Gastrocnemius medialis (tissue), 4 donors: ENCODE measurements at regions not wholly inside any gene's neighbourhood (a gene's known extent, or its start where the extent isn't known, plus 50 kb on each side); places are given as distances from the start of the nearest gene placed in this dataset.

Experiments
- POLR2A ChIP-seq, 2 donors: fragments of 450-650 bp; IDR thresholded peaks; one replicate each; pipeline ENCODE4 v1.6.1; 2017; ENCODE audit warnings: antibody characterized with exemption in 2 of 2, mild to moderate bottlenecking in 2 of 2, moderate library complexity in 2 of 2
- TF ChIP-seq, protein P1 (sequence below), 5 experiments: fragments of 450-650 bp in 3 of 5; fragments of 200-600 bp in 2 of 5; sonication (generic) in 2 of 5; IDR thresholded peaks in 4 of 5; conservative IDR thresholded peaks in 1 of 5; 1 replicate in 4 of 5; 2 replicates in 1 of 5; pipeline ENCODE4 v1.5.1; 2016 to 2019; ENCODE audit warnings: antibody characterized with exemption in 5 of 5, mild to moderate bottlenecking in 3 of 5, moderate library complexity in 3 of 5

DNA sequence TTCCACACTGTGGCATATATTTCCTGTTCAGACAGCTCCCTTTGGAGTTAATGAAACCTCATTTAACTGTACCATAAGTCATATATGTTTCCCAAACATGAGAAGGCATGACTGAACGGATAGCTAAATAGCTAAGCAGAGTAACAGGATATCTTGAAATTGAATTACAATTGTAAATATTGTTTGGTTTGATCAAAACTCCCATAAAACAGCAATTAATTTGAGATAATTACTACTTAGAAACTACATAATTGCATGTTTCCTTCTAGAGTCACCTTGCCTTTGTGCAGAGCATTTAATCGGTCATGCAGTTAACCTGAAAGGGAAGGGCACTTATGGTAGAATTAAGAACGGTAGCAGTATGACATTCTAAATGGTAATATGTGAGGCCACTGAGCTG, 179.0 kb upstream of the MAP3K7 start:
- TF ChIP-seq, protein P1, sequence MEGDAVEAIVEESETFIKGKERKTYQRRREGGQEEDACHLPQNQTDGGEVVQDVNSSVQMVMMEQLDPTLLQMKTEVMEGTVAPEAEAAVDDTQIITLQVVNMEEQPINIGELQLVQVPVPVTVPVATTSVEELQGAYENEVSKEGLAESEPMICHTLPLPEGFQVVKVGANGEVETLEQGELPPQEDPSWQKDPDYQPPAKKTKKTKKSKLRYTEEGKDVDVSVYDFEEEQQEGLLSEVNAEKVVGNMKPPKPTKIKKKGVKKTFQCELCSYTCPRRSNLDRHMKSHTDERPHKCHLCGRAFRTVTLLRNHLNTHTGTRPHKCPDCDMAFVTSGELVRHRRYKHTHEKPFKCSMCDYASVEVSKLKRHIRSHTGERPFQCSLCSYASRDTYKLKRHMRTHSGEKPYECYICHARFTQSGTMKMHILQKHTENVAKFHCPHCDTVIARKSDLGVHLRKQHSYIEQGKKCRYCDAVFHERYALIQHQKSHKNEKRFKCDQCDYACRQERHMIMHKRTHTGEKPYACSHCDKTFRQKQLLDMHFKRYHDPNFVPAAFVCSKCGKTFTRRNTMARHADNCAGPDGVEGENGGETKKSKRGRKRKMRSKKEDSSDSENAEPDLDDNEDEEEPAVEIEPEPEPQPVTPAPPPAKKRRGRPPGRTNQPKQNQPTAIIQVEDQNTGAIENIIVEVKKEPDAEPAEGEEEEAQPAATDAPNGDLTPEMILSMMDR (IDR thresholded peaks at IDR 0.05 in 4 of 5, conservative IDR thresholded peaks at IDR 0.05 in 1 of 5), result no peak
- no peak for TF ChIP-seq POLR2A (IDR thresholded peaks at IDR 0.05)
